SK-N-MC (cell line): ENCODE measurements at regions not wholly inside any gene's neighbourhood (a gene's known extent, or its start where the extent isn't known, plus 50 kb on each side); places are given as distances from the start of the nearest gene placed in this dataset.
"Not testable (repeated sequence)": the region's sequence is repeated elsewhere in the genome, so short reads cannot be mapped to it uniquely, and the experiment has no call there.

Source experiments
- EZH2 ChIP-seq: fragments of 200-600 bp; sonication (generic); IDR thresholded peaks from one replicate; pipeline ENCODE4 v1.6.1; 2017; ENCODE audit warnings: antibody characterized with exemption
- POLR2AphosphoS5 ChIP-seq: IDR thresholded peaks from 2 replicates; pipeline ENCODE4 v1.6.1; 2012; ENCODE audit warnings: mild to moderate bottlenecking, low read depth, low read length, borderline replicate concordance

DNA sequence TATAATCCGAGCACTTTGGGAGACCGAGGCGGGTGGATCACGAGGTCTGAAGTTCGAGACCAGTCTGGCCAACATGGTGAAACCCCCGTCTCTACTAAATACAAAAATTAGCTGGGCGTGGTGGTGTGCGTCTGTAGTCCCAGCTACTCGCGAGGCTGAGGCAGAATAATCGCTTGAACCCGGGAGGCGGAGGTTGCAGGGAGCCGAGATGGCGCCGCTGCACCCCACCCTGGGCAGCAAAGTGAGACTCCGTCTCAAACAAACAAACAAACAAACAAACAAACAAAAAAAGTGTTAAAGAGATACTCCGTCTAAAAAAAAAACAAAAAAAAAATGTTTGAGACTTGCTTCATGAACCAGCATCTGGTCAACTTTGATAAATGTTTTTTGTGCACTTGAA is 753.8 kb downstream of the PCDH17 start:
- not testable (repeated sequence) for TF ChIP-seq POLR2AphosphoS5, EZH2
